NCI-H128 (cell line): ENCODE measurements at regions not wholly inside any gene's neighbourhood (a gene's known extent, or its start where the extent isn't known, plus 50 kb on each side); places are given as distances from the start of the nearest gene placed in this dataset.
"Not testable (repeated sequence)": the region's sequence is repeated elsewhere in the genome, so short reads cannot be mapped to it uniquely, and the experiment has no call there.

ENCODE experiments used
- DNase-seq: peaks from one replicate; lab custom pipeline; 2025; ENCODE audit not compliant: unreplicated experiment; lab: John Stamatoyannopoulos, UW

GRCh38 chrX:93468075-93468474, 205.3 kb downstream of the NAP1L3 start:
- no peak for DNase-seq

GRCh38 chrX:93466383-93466782, 207.0 kb downstream of the NAP1L3 start:
- no peak for DNase-seq

- DNase-seq, result no peak
These were observed 212.3 kb downstream of the NAP1L3 start for GRCh38 chrX:93461060-93461459.

DNA sequence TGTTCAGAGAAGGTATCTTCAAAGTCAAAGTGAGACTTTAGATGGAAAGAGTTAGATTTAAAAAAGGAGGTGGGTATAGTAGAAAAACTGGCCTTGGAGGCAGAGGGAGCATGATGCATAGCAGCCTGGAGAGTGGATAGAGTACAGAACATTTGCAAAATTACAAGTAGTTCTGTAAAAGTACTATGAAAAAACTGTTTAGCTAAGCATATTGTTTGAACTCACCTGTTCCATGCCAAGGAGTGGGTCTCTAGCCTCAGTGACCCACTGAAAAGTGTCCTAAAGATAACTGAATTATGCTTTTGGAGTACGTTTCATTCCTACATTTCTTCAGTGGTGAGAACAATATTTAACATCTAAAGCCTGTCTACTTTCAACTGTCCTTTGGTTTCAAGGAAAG, 218.9 kb downstream of the NAP1L3 start:
- no peak for DNase-seq

DNA sequence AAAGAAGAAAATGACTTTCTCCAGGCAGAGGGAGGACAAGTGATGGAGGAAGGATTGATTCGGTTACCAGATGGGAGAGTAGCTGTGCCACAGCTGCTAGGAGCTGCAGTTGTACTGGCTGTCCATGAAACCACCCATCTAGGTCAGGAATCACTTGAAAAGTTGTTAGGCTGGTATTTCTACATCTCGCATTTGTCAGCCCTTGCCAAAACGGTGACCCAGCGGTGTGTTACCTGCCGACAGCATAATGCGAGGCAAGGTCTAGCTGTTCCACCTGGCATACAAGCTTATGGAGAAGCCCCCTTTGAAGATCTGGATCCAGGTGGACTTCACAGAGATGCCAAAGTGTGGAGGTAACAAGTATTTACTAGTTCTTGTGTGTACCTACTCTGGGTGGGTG, 238.7 kb downstream of the NAP1L3 start:
- DNase-seq, result not testable (repeated sequence)

- DNase-seq, result no peak
These were observed 244.9 kb downstream of the NAP1L3 start for GRCh38 chrX:93428497-93428896.

- no peak for DNase-seq
These were observed 250.7 kb downstream of the NAP1L3 start for GRCh38 chrX:93422693-93423092.

DNA sequence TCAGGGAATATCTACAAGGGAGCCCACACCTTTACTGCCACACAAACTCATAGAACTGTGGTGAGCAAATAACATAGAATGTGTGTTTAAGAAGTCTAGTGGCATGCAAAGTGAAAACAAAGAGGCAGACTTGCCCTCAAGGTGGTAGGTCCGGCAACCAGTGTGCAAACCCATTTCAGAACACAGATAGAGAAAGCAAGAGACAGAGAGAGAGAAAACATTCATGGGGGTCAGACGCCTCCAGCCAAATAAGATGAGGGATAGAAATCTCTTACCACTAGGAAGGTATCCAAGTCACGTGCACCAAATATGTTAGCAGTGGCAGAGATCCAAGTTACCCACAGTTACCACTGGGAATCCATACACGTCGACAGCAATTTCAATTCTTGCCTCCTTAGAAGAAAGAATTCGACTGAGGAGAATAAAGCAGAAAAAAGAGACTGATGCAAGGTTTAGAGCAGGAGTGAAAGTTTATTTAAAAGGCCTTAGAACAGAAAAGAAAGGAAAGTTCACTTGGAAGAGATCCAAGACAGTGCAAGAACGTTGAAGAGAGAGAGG, 252.8 kb downstream of the NAP1L3 start:
- no peak for DNase-seq

DNA sequence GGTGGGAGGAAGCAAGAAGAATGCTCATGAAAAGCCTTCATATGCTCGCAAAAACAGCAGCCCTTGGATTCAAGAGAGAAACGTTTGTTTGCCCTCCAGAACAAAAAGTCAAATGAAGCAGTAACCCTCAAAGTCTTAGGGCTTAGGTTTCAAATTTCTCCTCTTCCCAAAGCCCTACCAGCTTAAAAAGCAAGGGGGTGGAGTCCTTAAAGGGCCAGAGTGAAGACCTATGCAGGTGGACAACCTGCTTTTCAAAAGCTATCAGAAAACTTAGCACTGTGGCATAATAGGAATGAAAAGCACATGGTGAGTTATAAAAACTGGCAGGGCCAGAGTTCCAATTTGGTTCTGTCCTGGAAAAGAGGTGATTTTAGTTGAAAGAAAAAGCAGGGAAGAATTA, 253.3 kb downstream of the NAP1L3 start:
- no peak for DNase-seq

DNA sequence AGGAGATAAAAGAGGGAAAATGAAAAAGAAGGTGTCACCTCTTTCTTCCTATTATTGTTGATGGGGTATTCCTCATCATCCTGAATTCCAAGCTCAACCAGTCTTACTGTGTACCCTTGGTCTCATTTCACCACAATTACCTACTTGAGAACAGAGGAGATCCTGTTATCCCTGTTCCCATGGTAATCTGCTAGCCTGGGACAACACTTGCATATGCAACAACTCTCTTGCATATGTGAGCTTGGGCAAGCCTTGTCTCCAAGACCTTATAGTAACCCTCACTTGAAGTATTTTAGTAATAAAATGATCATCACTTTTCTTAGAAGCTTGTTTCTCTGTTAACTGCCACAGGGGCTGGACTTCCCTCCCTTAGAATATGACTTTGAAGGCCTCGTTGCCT, 253.7 kb downstream of the NAP1L3 start:
- no peak for DNase-seq

- DNase-seq, result no peak
These were observed 269.3 kb downstream of the NAP1L3 start for GRCh38 chrX:93404121-93404520.

GRCh38 chrX:93354651-93355050, 318.7 kb downstream of the NAP1L3 start:
- no peak for DNase-seq

DNA sequence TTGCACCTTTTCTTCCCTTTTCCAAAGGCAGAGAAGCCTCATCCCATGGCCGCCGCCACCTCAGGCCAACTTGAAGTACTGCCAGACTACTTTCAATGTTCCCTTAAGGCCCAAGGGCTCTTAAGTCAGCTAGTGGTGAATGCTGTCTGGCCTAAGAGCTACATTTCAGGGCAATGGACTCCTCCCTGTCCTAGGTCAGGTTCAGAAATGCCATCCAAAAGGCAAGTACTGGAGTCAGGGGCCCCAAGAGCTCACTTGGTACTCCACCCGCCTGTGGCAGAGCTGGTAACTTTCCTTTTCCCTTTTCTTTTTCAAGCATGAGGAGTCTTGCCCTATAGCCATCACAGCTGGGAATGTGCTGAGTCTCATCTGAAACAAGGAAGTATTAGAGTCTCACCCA, 327.1 kb downstream of the NAP1L3 start:
- DNase-seq, result no peak

DNA sequence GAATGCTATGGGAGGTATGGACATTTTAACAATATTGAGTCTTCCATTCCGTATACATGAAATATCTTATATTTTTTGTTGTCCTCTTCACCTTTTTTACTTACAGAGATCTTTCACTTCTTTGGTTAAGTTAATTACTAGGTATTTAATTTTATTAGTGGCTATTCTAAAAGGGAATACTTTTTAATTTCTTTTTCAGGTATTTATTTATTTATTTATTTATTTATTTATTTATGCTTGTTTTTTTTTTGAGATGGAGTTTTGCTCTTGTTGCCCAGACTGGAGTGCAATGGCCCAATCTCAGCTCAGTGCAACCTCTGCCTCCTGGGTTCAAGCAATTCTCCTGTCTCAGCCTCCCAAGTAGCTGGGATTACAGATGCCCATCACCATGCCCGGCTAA, 329.1 kb downstream of the NAP1L3 start:
- DNase-seq, result not testable (repeated sequence)

DNA sequence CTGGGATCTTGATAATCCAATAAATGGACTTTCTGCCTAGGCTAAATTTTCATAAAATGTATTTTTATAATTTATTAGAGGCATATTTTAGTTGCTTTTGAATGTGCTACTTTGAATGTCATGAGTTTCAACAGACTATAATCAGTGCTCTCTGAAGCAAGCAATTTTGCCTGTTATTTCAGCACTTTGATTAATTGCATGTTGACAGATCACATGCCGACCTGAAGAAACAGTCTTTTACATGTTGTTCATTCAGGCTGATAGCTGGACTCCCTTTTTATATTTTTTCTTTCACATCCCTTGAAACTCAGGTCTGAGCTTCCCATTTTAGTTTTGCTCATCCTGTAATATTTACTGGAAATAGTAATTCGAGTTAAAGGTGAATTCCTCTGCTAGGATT, 341.0 kb downstream of the NAP1L3 start:
- peak; percentile 0 for DNase-seq

DNA sequence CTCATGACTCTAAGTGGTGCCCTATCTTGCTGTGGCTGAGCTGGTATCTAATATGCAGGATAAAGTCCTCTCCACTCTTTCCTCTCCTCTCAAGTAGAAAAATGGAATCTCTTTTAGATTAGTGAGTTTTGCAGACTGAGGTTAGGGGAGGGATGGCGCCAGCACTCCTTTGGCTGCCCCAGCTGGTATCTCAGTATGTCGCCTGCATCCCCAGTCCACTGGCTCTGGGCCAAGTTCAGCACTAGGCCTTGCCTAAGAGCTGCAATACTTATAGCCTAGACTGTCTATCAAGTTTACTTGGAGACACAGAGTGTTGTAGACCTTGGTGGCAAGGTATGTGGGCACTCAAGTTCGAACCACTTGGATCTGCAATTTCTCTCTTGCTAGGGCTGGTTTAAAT, 351.3 kb downstream of the NAP1L3 start:
- DNase-seq, result no peak

GRCh38 chrX:93319609-93320008, 353.8 kb downstream of the NAP1L3 start:
- DNase-seq, result no peak
